ENCODE measurements at regions not wholly inside any gene's neighbourhood (a gene's known extent, or its start where the extent isn't known, plus 50 kb on each side); places are given as distances from the start of the nearest gene placed in this dataset.
"Not testable (repeated sequence)": the region's sequence is repeated elsewhere in the genome, so short reads cannot be mapped to it uniquely, and the experiment has no call there.

DNA sequence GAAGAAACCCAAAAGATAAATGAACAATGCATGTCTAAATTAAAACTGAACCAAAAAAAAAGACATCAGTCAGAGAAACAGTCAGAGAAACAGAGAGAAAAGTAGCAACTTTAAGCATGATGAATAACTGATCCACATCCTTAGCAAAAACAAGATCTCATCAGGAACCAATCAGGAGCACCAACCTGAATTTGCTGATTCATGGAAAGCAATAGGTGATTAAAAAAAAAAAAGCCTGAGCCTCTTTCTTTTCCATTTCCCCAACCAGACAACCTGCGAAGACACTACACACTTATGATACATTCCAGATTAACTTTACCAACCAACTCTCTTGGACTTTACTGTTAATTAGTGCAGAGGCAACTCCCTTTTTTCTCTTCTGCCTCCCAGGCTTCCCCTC is 112.7 kb upstream of the TAS2R1 start:
- H3K9me3 ChIP-seq, result no peaks in the 10 kb centered on the region
- H3K36me3 ChIP-seq, result no peaks in the 10 kb centered on the region
- no peak overlapping the region for H3K9ac ChIP-seq
- H3K27ac ChIP-seq, result no peak overlapping the region
- TF ChIP-seq Cebpa-rat (IDR thresholded peaks at IDR 0.05), result no peak
- H3K4me1 ChIP-seq, result no peaks in the 10 kb centered on the region
- H4K20me1 ChIP-seq, result no peaks in the 10 kb centered on the region
- no peak overlapping the region for H3K4me2 ChIP-seq
- no peak overlapping the region for H3K4me3 ChIP-seq
- H3K27me3 ChIP-seq, result no peaks in the 10 kb centered on the region

DNA sequence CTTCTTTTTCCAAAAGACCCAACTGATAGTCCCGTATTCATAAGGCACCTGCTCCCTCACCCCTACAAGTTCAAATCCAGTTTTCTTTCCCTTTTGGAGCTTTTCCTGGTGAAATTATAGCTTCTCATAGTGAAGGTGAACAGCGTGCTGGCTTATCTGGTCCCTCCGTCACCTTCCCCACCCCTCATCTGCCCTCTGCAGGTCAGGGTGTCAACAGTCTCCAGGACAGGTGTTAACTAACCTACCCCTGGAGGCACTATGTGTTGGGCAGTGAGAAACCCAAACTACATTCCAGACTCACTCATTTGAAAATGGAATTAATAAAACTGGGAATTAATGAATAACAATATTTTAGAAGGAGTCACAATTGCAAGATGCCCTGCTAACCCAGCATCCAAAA is 109.0 kb upstream of the TAS2R1 start:
- no peaks in the 10 kb centered on the region for H4K20me1 ChIP-seq
- no peak overlapping the region for H3K4me3 ChIP-seq
- no peak for TF ChIP-seq Cebpa-rat (IDR thresholded peaks at IDR 0.05)
- H3K9ac ChIP-seq, result no peak overlapping the region
- no peak overlapping the region for H3K27ac ChIP-seq
- H3K36me3 ChIP-seq, result no peaks in the 10 kb centered on the region
- no peaks in the 10 kb centered on the region for H3K27me3 ChIP-seq
- H3K9me3 ChIP-seq, result no peaks in the 10 kb centered on the region
- no peaks in the 10 kb centered on the region for H3K4me1 ChIP-seq
- H3K4me2 ChIP-seq, result no peak overlapping the region

DNA sequence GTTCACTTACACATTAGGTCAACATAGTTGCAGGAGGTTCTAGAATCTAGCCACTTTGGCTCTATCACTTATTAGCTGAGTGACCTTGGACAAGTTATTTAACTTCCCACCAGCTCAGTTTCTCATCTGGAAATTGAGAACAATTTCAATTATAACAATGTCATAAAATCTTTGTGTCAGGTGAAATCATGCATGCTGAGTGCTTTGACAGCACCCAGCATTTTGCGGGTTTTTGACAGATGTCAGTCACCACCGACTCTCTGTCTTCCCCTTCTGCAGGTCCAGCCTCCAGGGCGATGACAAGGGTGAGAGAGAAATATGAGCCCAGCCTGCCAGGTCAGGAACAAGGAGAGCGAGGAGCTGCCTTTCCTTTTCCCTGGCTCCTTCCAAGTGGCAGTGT is 107.1 kb upstream of the TAS2R1 start:
- Histone ChIP-seq H3K4me2 (no peak overlapping the region), H3K9me3 (no peaks in the 10 kb centered on the region), H4K20me1 (no peaks in the 10 kb centered on the region), H3K36me3 (no peaks in the 10 kb centered on the region), H3K9ac (no peak overlapping the region), H3K4me3 (no peak overlapping the region), H3K4me1 (no peaks in the 10 kb centered on the region), H3K27me3 (no peaks in the 10 kb centered on the region), H3K27ac (no peak overlapping the region)
- TF ChIP-seq Cebpa-rat (IDR thresholded peaks at IDR 0.05), result no peak

DNA sequence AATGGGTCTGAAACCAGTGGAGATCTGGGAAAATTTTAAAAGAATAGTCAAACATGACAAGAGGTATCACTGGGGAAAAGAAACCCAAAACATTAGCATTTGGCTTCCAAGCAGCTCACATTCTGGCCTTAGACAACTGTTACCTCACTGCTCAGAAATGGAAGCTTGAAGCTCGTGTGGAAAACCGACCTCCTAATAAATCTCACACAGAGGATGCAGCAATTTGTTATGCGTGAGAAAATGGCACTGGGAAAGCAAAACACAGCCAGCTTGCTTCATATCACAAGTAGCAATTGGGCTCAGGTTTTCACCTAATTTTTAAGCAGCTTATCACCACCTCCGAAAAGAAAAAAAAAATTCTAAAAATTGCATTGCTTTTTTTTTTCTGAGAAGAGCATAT is 103.3 kb upstream of the TAS2R1 start:
- Histone ChIP-seq H3K9me3 (no peaks in the 10 kb centered on the region), H4K20me1 (no peaks in the 10 kb centered on the region), H3K4me1 (no peaks in the 10 kb centered on the region), H3K27ac (no peak overlapping the region), H3K4me2 (no peak overlapping the region), H3K9ac (no peak overlapping the region), H3K4me3 (no peak overlapping the region), H3K36me3 (no peaks in the 10 kb centered on the region), H3K27me3 (no peaks in the 10 kb centered on the region)
- no peak for TF ChIP-seq Cebpa-rat (IDR thresholded peaks at IDR 0.05)

DNA sequence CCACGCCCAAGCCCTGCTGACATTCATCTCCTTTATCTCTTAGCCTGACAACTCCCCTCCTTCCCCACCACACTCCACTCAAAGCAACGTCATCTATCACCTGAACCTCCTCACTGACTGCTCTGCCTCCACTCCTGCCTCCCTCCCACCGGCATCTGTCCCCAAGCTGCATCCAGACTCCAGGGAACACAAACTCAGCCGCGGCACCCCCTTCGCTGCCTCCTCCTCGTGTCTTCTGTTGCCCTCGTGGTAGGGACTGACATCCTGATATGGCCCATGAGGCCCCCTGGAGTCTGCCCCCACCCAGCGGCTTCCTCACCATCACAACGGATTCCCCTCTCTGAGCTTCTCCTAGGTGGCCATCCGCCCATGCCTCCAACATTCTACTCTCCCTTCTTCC is 101.0 kb upstream of the TAS2R1 start:
- H3K9ac ChIP-seq, result no peak overlapping the region
- no peaks in the 10 kb centered on the region for H3K27me3 ChIP-seq
- TF ChIP-seq Cebpa-rat (IDR thresholded peaks at IDR 0.05), result no peak
- no peak overlapping the region for H3K4me2 ChIP-seq
- H3K4me1 ChIP-seq, result no peaks in the 10 kb centered on the region
- no peaks in the 10 kb centered on the region for H3K36me3 ChIP-seq
- no peaks in the 10 kb centered on the region for H3K9me3 ChIP-seq
- H3K4me3 ChIP-seq, result no peak overlapping the region
- H3K27ac ChIP-seq, result no peak overlapping the region
- H4K20me1 ChIP-seq, result no peaks in the 10 kb centered on the region

DNA sequence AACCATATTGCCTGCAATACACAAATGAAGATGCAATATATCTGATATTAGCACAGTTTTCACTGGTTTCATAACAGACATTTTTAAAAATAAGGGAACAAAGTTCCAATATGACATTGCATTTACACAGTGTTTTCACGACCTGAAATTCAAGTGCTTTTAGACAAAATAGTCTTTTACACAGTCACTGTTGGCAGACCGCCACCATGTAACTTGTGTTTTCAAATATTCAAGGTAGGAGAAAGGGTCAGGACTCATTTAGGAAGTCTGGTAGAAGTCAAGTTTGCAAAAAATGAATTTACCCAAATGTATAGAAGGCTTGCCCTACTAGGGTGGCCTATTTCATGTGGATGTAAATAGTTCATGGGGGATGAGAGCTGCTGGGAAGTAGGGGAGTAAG is 98.1 kb upstream of the TAS2R1 start:
- Histone ChIP-seq H3K4me3 (no peak overlapping the region), H4K20me1 (no peaks in the 10 kb centered on the region), H3K27ac (no peak overlapping the region), H3K4me1 (no peaks in the 10 kb centered on the region), H3K27me3 (no peaks in the 10 kb centered on the region), H3K4me2 (no peak overlapping the region), H3K9ac (no peak overlapping the region), H3K9me3 (peaks cover 10% of the 10 kb centered on the region), H3K36me3 (no peaks in the 10 kb centered on the region)
- TF ChIP-seq Cebpa-rat (IDR thresholded peaks at IDR 0.05), result no peak

DNA sequence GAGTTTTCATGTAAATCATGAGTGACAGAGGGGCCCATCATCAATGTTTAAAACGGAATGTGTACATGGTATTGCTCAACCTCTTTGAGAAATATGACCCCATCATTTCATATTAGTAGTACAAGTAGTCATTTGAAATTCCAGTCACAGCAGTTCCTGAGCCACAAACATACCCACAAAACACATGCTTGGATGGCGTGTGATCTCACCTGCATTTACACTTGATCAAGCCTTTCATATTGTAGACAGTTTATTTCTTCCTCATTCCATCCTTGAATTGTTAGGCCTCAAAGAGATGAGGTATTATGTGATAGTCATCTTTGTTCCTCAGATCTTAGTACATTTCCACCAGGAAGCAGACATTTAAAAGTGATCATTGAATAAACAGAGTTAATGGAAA is 96.8 kb upstream of the TAS2R1 start:
- Histone ChIP-seq H3K27ac (no peak overlapping the region), H3K27me3 (no peaks in the 10 kb centered on the region), H3K36me3 (no peaks in the 10 kb centered on the region), H3K9ac (no peak overlapping the region), H3K9me3 (peaks cover 10% of the 10 kb centered on the region), H4K20me1 (no peaks in the 10 kb centered on the region), H3K4me2 (no peak overlapping the region), H3K4me1 (no peaks in the 10 kb centered on the region), H3K4me3 (no peak overlapping the region)
- TF ChIP-seq Cebpa-rat (IDR thresholded peaks at IDR 0.05), result no peak

DNA sequence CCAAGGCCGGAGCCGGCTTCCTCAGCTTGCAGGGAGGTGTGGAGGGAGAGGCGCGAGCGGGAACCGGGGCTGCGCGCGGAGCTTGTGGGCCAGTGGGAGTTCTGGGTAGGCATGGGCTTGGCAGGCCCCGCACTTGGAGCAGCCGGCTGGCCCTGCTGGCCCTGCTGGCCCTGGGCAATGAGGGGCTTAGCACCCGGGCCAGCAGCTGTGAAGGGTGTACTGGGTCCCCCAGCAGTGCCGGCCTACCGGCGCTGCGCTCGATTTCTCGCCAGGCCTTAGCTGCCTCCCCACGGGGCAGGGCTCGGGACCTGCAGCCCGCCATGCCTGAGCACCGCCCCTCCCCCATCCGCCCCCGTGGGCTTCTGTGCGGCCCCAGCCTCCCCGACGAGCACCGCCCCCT is 95.1 kb upstream of the TAS2R1 start:
- not testable (repeated sequence) for H3K9ac ChIP-seq, H3K4me2 ChIP-seq, H3K4me3 ChIP-seq, H3K4me1 ChIP-seq, H3K27me3 ChIP-seq, H4K20me1 ChIP-seq, H3K9me3 ChIP-seq, H3K27ac ChIP-seq, H3K36me3 ChIP-seq

DNA sequence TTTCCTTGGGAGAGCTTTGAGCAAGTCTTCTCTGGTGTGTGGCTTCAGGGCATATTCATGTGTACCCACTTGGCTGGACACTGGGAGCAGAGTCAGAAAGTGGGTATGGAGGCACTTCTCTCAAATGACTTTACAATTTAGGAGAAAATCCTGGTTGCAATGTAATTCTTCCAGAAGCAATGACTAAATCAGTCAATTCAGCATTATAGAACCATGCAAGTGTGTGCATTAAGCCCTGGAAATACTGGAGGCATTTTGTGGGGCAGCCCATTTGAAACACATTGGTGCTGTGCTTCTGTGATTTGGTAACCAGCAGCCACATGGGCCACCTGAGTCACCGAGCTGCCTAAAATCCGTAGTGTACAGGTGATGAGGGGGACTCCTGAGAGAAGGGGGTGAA is 94.6 kb upstream of the TAS2R1 start:
- Histone ChIP-seq H3K4me2 (no peak overlapping the region), H4K20me1 (no peaks in the 10 kb centered on the region), H3K36me3 (no peaks in the 10 kb centered on the region), H3K27ac (no peak overlapping the region), H3K9me3 (peaks cover 10% of the 10 kb centered on the region), H3K4me1 (no peaks in the 10 kb centered on the region), H3K9ac (no peak overlapping the region), H3K4me3 (no peak overlapping the region), H3K27me3 (no peaks in the 10 kb centered on the region)
- TF ChIP-seq Cebpa-rat (IDR thresholded peaks at IDR 0.05), result no peak

DNA sequence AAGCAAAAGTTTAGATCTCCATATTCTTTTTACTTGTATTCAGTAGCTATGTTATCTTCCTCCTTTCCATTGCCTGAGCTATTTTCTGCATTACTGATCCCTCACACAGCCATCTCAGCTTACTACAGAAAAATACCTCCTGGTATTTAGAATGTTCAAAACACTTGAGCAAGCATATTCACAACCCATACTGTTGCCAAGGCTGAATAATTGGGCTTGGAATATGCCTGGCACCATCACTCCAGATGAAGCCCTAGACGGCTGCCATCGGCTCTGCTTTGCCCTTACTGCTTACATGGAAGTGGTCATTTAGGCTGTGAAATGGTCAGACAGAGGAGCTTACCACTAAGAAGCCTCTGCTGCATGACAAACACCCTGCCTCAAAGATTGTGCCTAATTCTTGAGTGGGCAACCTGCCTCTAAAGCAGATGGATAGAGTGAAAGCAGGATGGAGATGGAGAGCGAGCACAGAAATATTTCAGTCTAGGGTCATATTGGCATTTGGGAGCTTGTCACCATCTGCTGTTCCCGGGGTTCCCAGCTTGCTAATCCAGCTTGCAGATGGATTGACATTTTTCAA is 92.5 kb upstream of the TAS2R1 start:
- no peak overlapping the region for H3K27ac ChIP-seq
- H3K9ac ChIP-seq, result no peak overlapping the region

DNA sequence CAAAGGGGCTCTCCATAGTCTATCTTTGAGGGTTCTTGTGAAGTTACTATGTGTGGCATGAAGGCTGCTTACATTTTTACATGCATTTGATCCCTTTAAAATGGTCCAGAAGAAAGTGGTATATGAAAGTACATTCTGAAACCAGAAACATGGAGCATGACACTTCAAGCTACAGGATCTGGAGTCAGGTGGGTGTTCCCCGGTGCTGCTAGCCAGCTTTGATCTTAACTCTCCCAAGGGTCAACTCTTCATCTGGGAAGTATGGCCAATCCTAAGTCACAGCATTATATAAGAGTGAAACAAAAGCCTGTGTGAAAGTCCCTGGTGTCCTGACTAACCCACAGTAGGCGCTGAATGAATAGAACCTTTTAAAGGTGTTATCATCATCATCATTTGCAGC is 91.0 kb upstream of the TAS2R1 start:
- TF ChIP-seq Cebpa-rat (IDR thresholded peaks at IDR 0.05), result no peak
- no peak overlapping the region for H3K27ac ChIP-seq
- H4K20me1 ChIP-seq, result no peaks in the 10 kb centered on the region
- no peaks in the 10 kb centered on the region for H3K4me1 ChIP-seq
- peaks cover 10% of the 10 kb centered on the region for H3K9me3 ChIP-seq
- no peaks in the 10 kb centered on the region for H3K27me3 ChIP-seq
- no peak overlapping the region for H3K4me2 ChIP-seq
- no peak overlapping the region for H3K4me3 ChIP-seq
- no peaks in the 10 kb centered on the region for H3K36me3 ChIP-seq
- H3K9ac ChIP-seq, result no peak overlapping the region

More for the DNA sequence above, 92.5 kb upstream of the TAS2R1 start:
- no peak for TF ChIP-seq Cebpa-rat (IDR thresholded peaks at IDR 0.05)
- no peaks in the 10 kb centered on the region for H4K20me1 ChIP-seq
- peaks cover 10% of the 10 kb centered on the region for H3K9me3 ChIP-seq
- H3K4me2 ChIP-seq, result no peak overlapping the region
- H3K27me3 ChIP-seq, result no peaks in the 10 kb centered on the region
- no peak overlapping the region for H3K4me3 ChIP-seq
- H3K4me1 ChIP-seq, result no peaks in the 10 kb centered on the region
- H3K36me3 ChIP-seq, result no peaks in the 10 kb centered on the region
